HEK293 (cell line): ENCODE measurements at regions not wholly inside any gene's neighbourhood (a gene's known extent, or its start where the extent isn't known, plus 50 kb on each side); places are given as distances from the start of the nearest gene placed in this dataset.

Experiments
- CTCF ChIP-seq: fragments of 450-650 bp; formaldehyde crosslinking; IDR thresholded peaks from 2 replicates; pipeline ENCODE4 v1.5.1; 2016; ENCODE audit warnings: missing biosample characterization, missing genetic modification characterization
- PATZ1 ChIP-seq: fragments of 450-650 bp; formaldehyde crosslinking; IDR thresholded peaks from 2 replicates; pipeline ENCODE4 v1.5.1; 2016; ENCODE audit warnings: missing biosample characterization, missing genetic modification characterization
- SETDB1 ChIP-seq: IDR thresholded peaks from one replicate; pipeline ENCODE4 v1.6.1; 2017; ENCODE audit warnings: mild to moderate bottlenecking, low read length, moderate library complexity, mixed read lengths; ENCODE audit not compliant: insufficient read length
- TCF7L2 ChIP-seq: IDR thresholded peaks from 2 replicates; pipeline ENCODE4 v1.6.1; 2011; ENCODE audit warnings: low read depth, mild to moderate bottlenecking, inconsistent platforms, low read length, moderate library complexity, borderline replicate concordance
- ZBTB17 ChIP-seq: fragments of 450-650 bp; formaldehyde crosslinking; IDR thresholded peaks from 2 replicates; pipeline ENCODE4 v1.5.1; 2016; ENCODE audit warnings: missing biosample characterization, missing genetic modification characterization
- ZBTB8A ChIP-seq: fragments of 450-650 bp; formaldehyde crosslinking; IDR thresholded peaks from 2 replicates; pipeline ENCODE4 v1.5.1; 2016; ENCODE audit warnings: missing biosample characterization, missing genetic modification characterization
- ZFHX2 ChIP-seq: fragments of 450-650 bp; formaldehyde crosslinking; conservative IDR thresholded peaks from 2 replicates; pipeline ENCODE4 v1.5.1; 2016; ENCODE audit warnings: missing biosample characterization, missing genetic modification characterization
- ZNF174 ChIP-seq: fragments of 450-650 bp; formaldehyde crosslinking; IDR thresholded peaks from 2 replicates; pipeline ENCODE4 v1.5.0; 2017; ENCODE audit warnings: missing biosample characterization, mild to moderate bottlenecking, missing genetic modification characterization
- ZNF324 ChIP-seq: fragments of 450-650 bp; formaldehyde crosslinking; IDR thresholded peaks from 2 replicates; pipeline ENCODE4 v1.5.1; 2016; ENCODE audit warnings: missing biosample characterization, missing genetic modification characterization
- ZNF335 ChIP-seq: fragments of 450-650 bp; formaldehyde crosslinking; conservative IDR thresholded peaks from 2 replicates; pipeline ENCODE4 v1.5.1; 2016; ENCODE audit warnings: missing biosample characterization, missing genetic modification characterization
- ZNF350 ChIP-seq: fragments of 450-650 bp; formaldehyde crosslinking; IDR thresholded peaks from 2 replicates; pipeline ENCODE4 v1.5.0; 2017; ENCODE audit warnings: missing biosample characterization, mild to moderate bottlenecking, missing genetic modification characterization
- ZNF48 ChIP-seq: fragments of 450-650 bp; formaldehyde crosslinking; IDR thresholded peaks from 2 replicates; pipeline ENCODE4 v1.5.1; 2016; ENCODE audit warnings: missing biosample characterization, missing genetic modification characterization
- ZSCAN16 ChIP-seq: fragments of 450-650 bp; formaldehyde crosslinking; IDR thresholded peaks from 2 replicates; pipeline ENCODE4 v1.5.1; 2016; ENCODE audit warnings: missing biosample characterization, missing genetic modification characterization
- TF ChIP-seq, protein P1 (sequence below): fragments of 450-650 bp; formaldehyde crosslinking; IDR thresholded peaks from 2 replicates; pipeline ENCODE4 v1.5.1; 2017; ENCODE audit warnings: missing biosample characterization, missing genetic modification characterization

DNA sequence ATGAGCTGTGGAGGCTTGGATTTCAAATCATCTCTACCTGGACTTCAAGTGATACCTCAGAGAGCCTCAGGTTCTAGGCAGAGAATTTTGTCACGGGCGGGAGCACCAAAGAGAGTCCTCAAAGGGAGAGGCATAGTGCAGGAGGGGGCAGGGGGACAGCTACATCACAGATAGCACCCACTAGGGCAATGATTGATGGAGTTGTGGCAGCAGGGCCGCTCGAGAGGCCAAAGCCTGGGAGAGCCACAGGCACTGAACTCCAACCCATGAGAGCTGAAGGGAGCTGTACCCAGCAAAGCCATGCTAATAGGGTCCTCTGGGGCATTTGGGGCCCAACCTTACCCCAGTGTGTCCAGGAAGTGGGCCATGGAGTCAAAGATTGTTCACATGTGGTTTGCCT, 232.0 kb upstream of the PCDH15 start:
- TF ChIP-seq CTCF = no peak
- TF ChIP-seq, protein P1, sequence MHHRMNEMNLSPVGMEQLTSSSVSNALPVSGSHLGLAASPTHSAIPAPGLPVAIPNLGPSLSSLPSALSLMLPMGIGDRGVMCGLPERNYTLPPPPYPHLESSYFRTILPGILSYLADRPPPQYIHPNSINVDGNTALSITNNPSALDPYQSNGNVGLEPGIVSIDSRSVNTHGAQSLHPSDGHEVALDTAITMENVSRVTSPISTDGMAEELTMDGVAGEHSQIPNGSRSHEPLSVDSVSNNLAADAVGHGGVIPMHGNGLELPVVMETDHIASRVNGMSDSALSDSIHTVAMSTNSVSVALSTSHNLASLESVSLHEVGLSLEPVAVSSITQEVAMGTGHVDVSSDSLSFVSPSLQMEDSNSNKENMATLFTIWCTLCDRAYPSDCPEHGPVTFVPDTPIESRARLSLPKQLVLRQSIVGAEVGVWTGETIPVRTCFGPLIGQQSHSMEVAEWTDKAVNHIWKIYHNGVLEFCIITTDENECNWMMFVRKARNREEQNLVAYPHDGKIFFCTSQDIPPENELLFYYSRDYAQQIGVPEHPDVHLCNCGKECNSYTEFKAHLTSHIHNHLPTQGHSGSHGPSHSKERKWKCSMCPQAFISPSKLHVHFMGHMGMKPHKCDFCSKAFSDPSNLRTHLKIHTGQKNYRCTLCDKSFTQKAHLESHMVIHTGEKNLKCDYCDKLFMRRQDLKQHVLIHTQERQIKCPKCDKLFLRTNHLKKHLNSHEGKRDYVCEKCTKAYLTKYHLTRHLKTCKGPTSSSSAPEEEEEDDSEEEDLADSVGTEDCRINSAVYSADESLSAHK (tag by site-specific recombination) = no peak
- no peak for TF ChIP-seq ZBTB8A (tag by site-specific recombination)
- no peak for TF ChIP-seq ZNF324 (tag by site-specific recombination)
- no peak for TF ChIP-seq ZNF48 (tag by site-specific recombination)
- no peak for TF ChIP-seq SETDB1
- no peak for TF ChIP-seq ZFHX2 (tag by site-specific recombination)
- TF ChIP-seq TCF7L2 = no peak
- TF ChIP-seq ZBTB17 (tag by site-specific recombination) = no peak
- no peak for TF ChIP-seq ZNF350 (tag by site-specific recombination)
- TF ChIP-seq ZNF174 (tag by site-specific recombination) = no peak
- TF ChIP-seq ZNF335 = no peak
- no peak for TF ChIP-seq ZSCAN16 (tag by site-specific recombination)
- TF ChIP-seq PATZ1 = no peak
